PC-3 (cell line): ENCODE measurements at regions not wholly inside any gene's neighbourhood (a gene's known extent, or its start where the extent isn't known, plus 50 kb on each side); places are given as distances from the start of the nearest gene placed in this dataset.

Source experiments
- ATAC-seq: fragments of 200-7000 bp; cut with Tn5 transposase; 2 replicates; pipeline ENCODE4 v1.9.1; 2020; ENCODE audit warnings: mild to moderate bottlenecking, moderate library complexity
- BruUV-seq: library from RNA; stranded (reverse); fragments of 400-500 nt; replicated peaks from 2 replicates; lab custom pipeline; 2021; lab: Mats Ljungman, UMichigan
- CTCF ChIA-PET: fragments of 300-600 bp; sonication (Branson Sonifier 250); formaldehyde crosslinking; loops from one replicate; lab custom pipeline; 2022; ENCODE audit warnings: antibody characterized with exemption; lab: Charles Lee
- POLR2A ChIA-PET: fragments of 300-600 bp; sonication (Branson Sonifier 250); formaldehyde crosslinking; loops from one replicate; lab custom pipeline; 2022; ENCODE audit warnings: antibody characterized with exemption; ENCODE audit not compliant: unreplicated experiment; lab: Charles Lee
- DNase-seq: peaks from one replicate; pipeline ENCODE4 v3.0.0-alpha.2; 2015
- H2AFZ ChIP-seq: fragments of 300-600 bp; sonication (generic); 2 replicates; pipeline ENCODE4 v1.6.0; 2016; ENCODE audit warnings: antibody characterized with exemption, low read length
- H3F3A ChIP-seq: fragments of 300-600 bp; sonication (generic); one replicate; pipeline ENCODE4 v1.6.0; 2017; ENCODE audit warnings: antibody characterized with exemption, low read length, control low read depth, mild to moderate bottlenecking; ENCODE audit not compliant: unreplicated experiment
- H3K27ac ChIP-seq: fragments of 300-600 bp; sonication (generic); 2 replicates; pipeline ENCODE4 v1.5.1; 2016; ENCODE audit warnings: mild to moderate bottlenecking, low read length
- H3K27me3 ChIP-seq: fragments of 300-600 bp; sonication (generic); 2 replicates; pipeline ENCODE4 v1.6.1; 2016; ENCODE audit warnings: low read length, mixed read lengths
- H3K36me3 ChIP-seq: fragments of 300-600 bp; sonication (generic); 2 replicates; pipeline ENCODE4 v1.6.1; 2016; ENCODE audit warnings: low read depth, mixed run types, low read length, mixed read lengths
- H3K4me1 ChIP-seq: fragments of 300-600 bp; sonication (generic); 2 replicates; pipeline ENCODE4 v1.5.1; 2016; ENCODE audit warnings: low read length; ENCODE audit not compliant: insufficient read depth
- H3K4me2 ChIP-seq: fragments of 300-600 bp; sonication (generic); 2 replicates; pipeline ENCODE4 v1.6.0; 2016; ENCODE audit warnings: low read length
- H3K4me3 ChIP-seq: fragments of 300-600 bp; sonication (generic); 2 replicates; pipeline ENCODE4 v1.5.1; 2016; ENCODE audit warnings: mild to moderate bottlenecking, low read length, mixed read lengths
- H3K79me2 ChIP-seq: fragments of 300-600 bp; sonication (generic); 2 replicates; pipeline ENCODE4 v1.6.1; 2017; ENCODE audit warnings: low read length, mixed read lengths
- H3K9ac ChIP-seq: fragments of 300-600 bp; sonication (generic); 2 replicates; pipeline ENCODE4 v1.6.0; 2016; ENCODE audit warnings: mild to moderate bottlenecking, low read length
- H3K9me2 ChIP-seq: fragments of 300-600 bp; sonication (generic); replicated peaks from 2 replicates; pipeline ENCODE4 v1.6.1; 2016; ENCODE audit warnings: mixed run types, low read length, mixed read lengths
- H3K9me3 ChIP-seq: fragments of 300-600 bp; sonication (generic); 2 replicates; pipeline ENCODE4 v1.6.1; 2016; ENCODE audit warnings: low read length, mixed read lengths
- H4K20me1 ChIP-seq: fragments of 300-600 bp; sonication (generic); 2 replicates; pipeline ENCODE4 v1.6.1; 2016; ENCODE audit warnings: low read length, mixed read lengths
- CTCF ChIP-seq: fragments of 300-600 bp; sonication (generic); conservative IDR thresholded peaks from 2 replicates; pipeline ENCODE4 v1.5.1; 2017; ENCODE audit warnings: antibody characterized with exemption, low read depth, mild to moderate bottlenecking, low read length
- EZH2 ChIP-seq: fragments of 300-600 bp; sonication (generic); IDR thresholded peaks from one replicate; pipeline ENCODE4 v1.6.1; 2017; ENCODE audit warnings: antibody characterized with exemption, mild to moderate bottlenecking, low read length; ENCODE audit not compliant: unreplicated experiment
- EZH2phosphoT487 ChIP-seq: fragments of 300-600 bp; sonication (generic); IDR thresholded peaks from 2 replicates; pipeline ENCODE4 v1.6.1; 2018; ENCODE audit warnings: mild to moderate bottlenecking, antibody characterized with exemption, low read length, borderline replicate concordance
- intact Hi-C: fragments of 100-400 bp; cut with micrococcal nuclease; formaldehyde crosslinking; loops from 2 replicates; pipeline ENCODE4 v1.9.0; 2023

GRCh38 chr4:160819791-160820190 is 1344.0 kb downstream of the FSTL5 start:
- Histone ChIP-seq H3K79me2 (no peaks in the 10 kb centered on the region), H3K9me3 (no peaks in the 10 kb centered on the region), H3K4me1 (peaks cover 8% of the 10 kb centered on the region), H4K20me1 (no peaks in the 10 kb centered on the region), H2AFZ (no peak overlapping the region), H3K9ac (no peak overlapping the region), H3K4me3 (no peak overlapping the region), H3K27me3 (no peaks in the 10 kb centered on the region), H3F3A (no peaks in the 10 kb centered on the region), H3K36me3 (no peaks in the 10 kb centered on the region), H3K4me2 (peak overlapping the region; percentile 19; the same call in 1 of the 2 replicates), H3K27ac (no peak overlapping the region), H3K9me2 (no peaks in the 10 kb centered on the region)
- CTCF ChIA-PET, result no interaction called here
- intact Hi-C loops, result no loop called here
- TF ChIP-seq EZH2phosphoT487, result no peak
- TF ChIP-seq CTCF, result no peak
- no peak for TF ChIP-seq EZH2
- POLR2A ChIA-PET, result no interaction called here
- no TSS peak for BruUV-seq
- ATAC-seq, result peak; percentile 97
- peak; percentile 52 for DNase-seq

- TF ChIP-seq CTCF (no peak), EZH2phosphoT487 (no peak), EZH2 (no peak)
- H3K4me2 ChIP-seq, result no peak overlapping the region
- H3K36me3 ChIP-seq, result no peaks in the 10 kb centered on the region
- intact Hi-C loops, result no loop called here
- DNase-seq (no peak), ATAC-seq (no peak)
- H3K9ac ChIP-seq, result no peak overlapping the region
- no peaks in the 10 kb centered on the region for H4K20me1 ChIP-seq
- H3K27me3 ChIP-seq, result no peaks in the 10 kb centered on the region
- POLR2A ChIA-PET, result no interaction called here
- no peak overlapping the region for H3K27ac ChIP-seq
- H2AFZ ChIP-seq, result no peak overlapping the region
- H3F3A ChIP-seq, result no peaks in the 10 kb centered on the region
- H3K9me2 ChIP-seq, result no peaks in the 10 kb centered on the region
- H3K9me3 ChIP-seq, result no peaks in the 10 kb centered on the region
- no peak overlapping the region for H3K4me3 ChIP-seq
- H3K4me1 ChIP-seq, result peaks cover 8% of the 10 kb centered on the region
- CTCF ChIA-PET, result no interaction called here
- H3K79me2 ChIP-seq, result no peaks in the 10 kb centered on the region
- no TSS peak for BruUV-seq
Measured at GRCh38 chr4:160824481-160824880, 1339.3 kb downstream of the FSTL5 start.

GRCh38 chr4:160825644-160826338 is 1338.0 kb downstream of the FSTL5 start:
- Histone ChIP-seq H3K79me2 (no peaks in the 10 kb centered on the region), H3K4me1 (no peaks in the 10 kb centered on the region), H3K4me2 (no peak overlapping the region), H3F3A (no peaks in the 10 kb centered on the region), H3K27ac (no peak overlapping the region), H3K9ac (no peak overlapping the region), H3K9me2 (no peaks in the 10 kb centered on the region), H3K36me3 (no peaks in the 10 kb centered on the region), H4K20me1 (no peaks in the 10 kb centered on the region), H3K9me3 (no peaks in the 10 kb centered on the region), H2AFZ (no peak overlapping the region), H3K27me3 (no peaks in the 10 kb centered on the region), H3K4me3 (no peak overlapping the region)
- DNase-seq (no peak), ATAC-seq (no peak)
- no TSS peak for BruUV-seq
- intact Hi-C loops, result loop anchor here (5.0 kb wide), 1 partner anchor 422 kb away; no protein-coding TSS in a partner anchor
- ChIA-PET CTCF (no interaction called here), POLR2A (no interaction called here)
- TF ChIP-seq CTCF (no peak), EZH2 (no peak), EZH2phosphoT487 (no peak)
